ENCODE measurements at regions not wholly inside any gene's neighbourhood (a gene's known extent, or its start where the extent isn't known, plus 50 kb on each side); places are given as distances from the start of the nearest gene placed in this dataset.
"Not testable (repeated sequence)": the region's sequence is repeated elsewhere in the genome, so short reads cannot be mapped to it uniquely, and the experiment has no call there.

DNA sequence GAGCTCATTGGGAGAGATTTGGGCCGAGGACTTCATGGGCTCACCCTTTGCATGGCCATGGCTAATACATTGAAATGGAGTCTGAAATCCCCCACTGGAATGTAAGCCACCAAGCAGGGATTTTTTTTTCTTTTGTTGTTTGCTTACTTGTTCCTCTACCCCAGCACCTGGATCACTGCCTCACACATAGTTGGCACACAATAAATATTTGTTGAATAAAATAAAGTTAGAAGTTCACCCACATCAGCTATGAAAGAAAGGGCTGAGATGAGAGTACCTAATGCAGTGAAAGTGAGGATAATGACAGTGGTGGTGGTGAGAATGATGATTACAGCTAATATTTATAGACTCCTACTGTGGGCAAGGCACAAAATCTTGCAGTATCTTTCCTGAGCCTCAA is 98.1 kb upstream of the ANXA1 start:
- no peak for DNase-seq

- no peak for DNase-seq
Measured at GRCh38 chr9:73050887-73051550, 98.2 kb upstream of the ALDH1A1 start.

DNA sequence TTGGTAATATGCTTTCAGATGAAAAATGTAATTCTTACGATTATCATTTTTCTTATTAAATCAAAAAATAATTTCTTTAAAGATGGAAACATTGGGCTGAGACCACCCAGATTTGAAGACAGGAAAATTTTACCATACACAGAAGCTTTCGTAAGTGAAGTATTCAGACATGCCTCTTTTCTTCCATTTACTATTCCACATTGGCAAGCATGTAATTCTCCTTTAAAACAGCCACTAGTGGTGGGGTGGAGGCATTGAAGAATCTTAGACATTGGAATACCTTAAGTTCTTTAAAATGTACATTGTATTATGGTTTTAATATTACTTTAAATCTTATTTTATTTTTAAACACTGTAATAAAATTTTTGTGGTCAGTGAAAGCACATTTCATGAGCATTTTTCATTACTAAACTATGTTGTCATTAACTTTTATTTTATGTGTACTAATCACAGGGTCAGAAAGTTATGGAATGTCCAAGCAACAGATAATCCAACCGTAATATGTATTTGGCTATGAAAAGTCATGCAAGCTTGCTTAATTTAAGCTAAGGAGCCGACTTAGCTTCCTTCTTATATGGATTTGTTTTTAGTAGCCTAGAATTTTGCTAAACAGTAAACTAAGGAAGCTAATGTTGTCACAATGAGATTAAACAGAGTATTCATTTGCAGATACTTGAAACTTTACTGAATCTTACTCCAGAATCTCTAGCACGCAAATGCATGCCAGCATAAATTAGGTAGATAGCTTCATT is 97.4 kb upstream of the ALDH1A1 start:
- DNase-seq: no peak

DNA sequence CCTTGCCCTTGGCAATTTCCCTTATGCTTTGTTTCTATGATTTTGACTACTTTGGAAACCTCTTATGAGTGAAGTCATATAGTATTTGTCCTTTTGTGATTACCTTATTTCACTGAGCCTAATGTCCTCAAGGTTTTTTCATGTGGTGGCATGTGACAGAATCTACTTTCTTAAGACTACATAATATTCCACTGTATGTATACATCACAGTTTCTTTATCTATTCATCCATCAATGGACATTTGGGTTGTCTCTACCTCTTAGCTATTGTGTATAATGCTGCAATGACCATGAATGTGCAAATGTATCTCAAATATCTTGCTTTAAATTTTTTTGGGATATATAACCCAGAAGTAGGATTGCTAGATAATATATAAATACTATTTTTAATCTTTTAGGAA is 96.4 kb upstream of the ALDH1A1 start:
- DNase-seq: no peak

- DNase-seq: no peak
Measured at GRCh38 chr9:73046769-73047168, 93.9 kb upstream of the ALDH1A1 start.

GRCh38 chr9:73044776-73045175 is 91.9 kb upstream of the ALDH1A1 start:
- DNase-seq: not testable (repeated sequence)

DNA sequence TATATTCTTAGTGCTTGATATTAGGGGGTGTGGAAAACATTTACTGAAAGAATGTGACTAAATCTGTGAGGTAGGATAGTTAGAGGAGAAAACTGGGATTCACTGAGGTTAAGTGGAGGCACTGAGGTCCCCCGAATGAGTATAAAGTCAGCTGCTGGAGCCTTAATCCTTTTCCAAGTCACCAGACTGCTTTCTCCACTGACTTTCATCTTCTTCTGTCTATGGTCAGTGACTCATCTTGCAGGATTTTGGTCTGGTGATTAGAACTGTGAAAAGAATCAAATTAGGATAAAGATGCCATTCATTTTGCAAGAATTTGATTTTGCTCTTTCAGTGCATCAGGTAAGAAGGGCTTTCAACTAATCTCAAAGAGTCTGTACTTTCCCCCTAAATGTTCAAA is 89.3 kb upstream of the ALDH1A1 start:
- no peak for DNase-seq

- no peak for DNase-seq
Measured at GRCh38 chr9:73039271-73040263, 86.7 kb upstream of the ALDH1A1 start.

DNA sequence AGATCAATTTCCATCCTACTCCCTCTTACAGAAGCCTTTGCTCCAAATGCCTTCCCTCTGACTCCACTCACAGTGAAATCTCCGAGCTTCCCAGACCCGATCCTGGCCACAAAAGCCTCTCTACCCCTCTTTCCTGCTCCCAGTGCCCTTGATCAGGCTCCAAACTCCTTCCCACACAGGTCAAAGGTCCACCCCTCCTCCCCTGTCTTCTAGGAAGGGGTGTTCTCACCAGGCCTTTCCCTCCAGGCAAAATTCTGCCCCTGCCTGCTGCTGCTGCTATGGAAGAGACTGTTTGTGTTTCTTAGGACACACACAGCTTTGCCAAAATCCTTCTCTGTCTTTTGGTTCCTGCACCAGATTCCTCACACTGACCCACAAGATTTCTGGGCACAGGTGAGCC is 85.8 kb upstream of the ALDH1A1 start:
- no peak for DNase-seq

GRCh38 chr9:73038089-73038509 is 85.2 kb upstream of the ALDH1A1 start:
- DNase-seq: no peak

DNA sequence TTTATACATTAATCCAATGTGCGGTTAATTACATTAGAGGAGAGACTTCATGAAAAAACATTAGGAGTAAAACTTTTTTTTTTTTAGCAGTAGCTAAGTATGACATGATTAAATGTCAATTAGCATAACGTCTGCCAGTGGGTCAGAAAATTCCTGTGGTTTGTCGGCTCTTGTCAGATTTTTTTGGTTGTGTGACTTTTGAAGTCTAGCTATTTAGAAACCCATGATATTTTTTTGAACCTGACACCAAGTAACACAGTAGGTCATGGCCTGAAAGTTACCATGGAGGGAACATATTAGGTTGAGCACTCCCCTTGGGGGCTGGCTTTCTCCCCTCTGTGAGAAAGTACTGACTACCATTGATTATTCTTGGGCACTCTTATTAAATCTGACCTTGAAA is 84.8 kb upstream of the ALDH1A1 start:
- DNase-seq: no peak

DNA sequence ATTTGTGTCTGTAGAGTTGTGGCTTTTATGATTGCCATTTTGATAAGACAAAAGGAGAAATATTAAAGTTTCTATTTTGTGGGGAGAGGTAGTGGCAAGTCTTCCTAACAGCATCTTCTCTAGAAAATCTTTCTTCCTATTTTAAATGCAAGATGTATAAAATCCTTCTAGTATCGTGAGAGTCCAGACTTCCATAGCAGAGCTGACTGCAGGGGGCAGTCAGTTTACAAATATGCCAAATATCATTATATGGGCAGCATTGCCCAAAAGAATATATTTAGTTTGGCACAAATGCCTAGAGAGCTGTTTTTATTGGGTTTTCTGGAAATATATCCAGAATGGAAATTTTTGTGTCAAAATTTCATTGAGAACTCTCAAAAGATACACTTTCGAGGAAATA is 82.1 kb upstream of the ALDH1A1 start:
- DNase-seq: no peak

DNA sequence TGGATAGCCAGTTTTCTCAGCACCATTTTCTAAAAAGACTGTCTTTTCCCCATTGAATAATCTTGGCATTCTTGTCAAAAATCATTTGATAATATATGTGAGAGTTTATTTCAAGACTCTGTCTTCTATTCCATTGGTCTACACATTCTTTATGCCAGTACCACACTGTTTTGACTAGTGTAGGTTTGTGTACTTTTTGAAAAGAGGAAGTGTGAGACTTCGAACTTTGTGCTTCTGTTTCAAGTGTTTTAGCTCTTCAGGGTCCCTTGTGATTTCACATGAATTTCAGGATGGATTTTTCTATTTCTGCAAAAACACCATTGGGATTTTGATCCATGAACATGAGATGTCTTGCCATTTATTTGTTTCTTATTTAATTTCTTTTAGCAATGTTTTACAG is 78.5 kb upstream of the ALDH1A1 start:
- no peak for DNase-seq

DNA sequence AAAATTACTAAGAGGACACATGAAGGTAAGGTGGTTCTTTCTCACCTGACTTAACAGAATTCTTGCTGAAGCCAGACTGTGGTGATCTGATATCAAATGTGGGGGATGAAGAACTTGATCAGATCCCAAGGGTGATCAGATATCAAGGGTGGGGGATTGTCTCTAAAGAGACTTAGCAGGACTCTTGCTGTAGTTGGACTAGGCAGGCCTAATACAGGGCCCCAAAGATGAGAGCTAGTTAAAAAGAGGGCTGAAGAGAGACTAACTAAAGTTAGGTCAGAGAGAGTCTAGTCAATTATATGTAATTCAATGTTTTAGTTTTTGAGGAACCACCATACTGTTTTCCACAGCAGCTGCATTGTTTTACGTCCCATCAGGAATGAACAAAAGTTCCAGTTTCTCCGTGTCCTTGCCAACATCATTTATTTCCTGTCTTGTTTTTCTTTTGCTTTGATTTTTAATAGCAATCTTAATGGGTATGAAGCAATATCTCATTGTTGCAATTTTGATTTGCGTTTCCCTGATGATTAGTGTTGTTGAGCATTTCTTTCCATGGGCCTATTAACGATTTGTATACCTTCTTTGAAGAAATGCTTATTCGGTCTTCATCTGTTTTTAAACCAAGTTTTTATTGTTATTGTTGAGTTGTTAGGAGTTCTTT is 77.6 kb upstream of the ALDH1A1 start:
- no peak for DNase-seq

DNA sequence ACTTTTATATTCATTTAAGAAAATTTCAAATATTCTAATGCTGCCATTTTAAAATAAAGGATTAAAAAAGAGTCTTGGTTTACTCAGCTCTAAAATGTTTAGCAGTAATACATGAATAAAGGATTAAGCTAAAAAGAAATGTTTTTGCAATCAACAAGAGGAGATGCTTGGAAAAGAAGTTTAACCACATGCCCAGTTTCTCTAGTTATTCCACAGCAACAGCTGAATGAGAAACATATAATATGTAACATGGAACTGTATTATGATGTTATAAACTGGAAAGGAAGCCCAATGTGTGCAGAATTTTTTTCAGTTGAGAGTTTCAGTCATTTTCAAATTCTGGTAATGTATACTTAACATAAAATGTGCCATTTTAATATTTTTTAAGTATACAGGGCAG is 76.5 kb upstream of the ALDH1A1 start:
- no peak for DNase-seq

GRCh38 chr9:73026375-73026774 is 73.5 kb upstream of the ALDH1A1 start:
- no peak for DNase-seq

- DNase-seq: no peak
Measured at GRCh38 chr9:73024601-73025034, 71.8 kb upstream of the ALDH1A1 start.

GRCh38 chr9:73023025-73023541 is 70.2 kb upstream of the ALDH1A1 start:
- peak; percentile 17 to 28 for DNase-seq

DNA sequence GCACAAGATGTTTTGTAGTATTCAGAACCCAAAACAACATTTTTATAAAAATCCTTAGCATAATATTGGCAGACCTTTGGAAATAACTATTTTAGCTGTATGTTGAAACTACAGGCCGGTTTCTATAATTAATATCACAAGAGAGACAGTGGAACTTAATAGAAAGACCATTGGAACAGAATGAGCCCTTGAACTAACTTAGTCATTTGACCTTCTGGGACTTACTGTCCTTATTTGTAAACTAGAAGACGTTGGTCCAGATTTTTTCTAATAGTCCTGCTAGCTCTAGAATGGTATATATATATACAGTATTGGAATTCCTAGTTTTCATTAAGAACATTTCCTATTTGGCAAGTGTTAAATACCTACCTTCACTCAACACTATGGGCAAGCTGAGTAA is 69.5 kb upstream of the ALDH1A1 start:
- no peak for DNase-seq

DNA sequence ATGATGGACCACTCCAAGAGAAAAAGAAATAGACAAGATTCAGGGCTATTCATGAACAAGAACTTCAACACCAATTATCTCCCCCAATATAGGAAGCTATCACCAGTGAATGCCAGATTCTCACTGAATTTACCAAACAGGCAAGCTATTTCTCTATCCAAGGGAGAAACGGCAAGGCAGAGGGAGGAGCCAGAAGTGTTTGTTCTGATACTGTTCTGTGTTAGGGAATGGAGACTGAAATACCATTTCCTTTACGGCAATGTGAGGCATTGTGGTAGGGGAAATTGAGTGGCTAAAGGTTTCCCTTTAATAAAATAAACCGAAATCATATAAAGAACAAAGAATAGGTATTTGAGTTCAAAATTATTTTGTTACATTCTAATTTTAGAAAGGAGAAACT is 68.0 kb upstream of the ALDH1A1 start:
- DNase-seq: no peak

GRCh38 chr9:73014011-73014410 is 61.2 kb upstream of the ALDH1A1 start:
- no peak for DNase-seq

DNA sequence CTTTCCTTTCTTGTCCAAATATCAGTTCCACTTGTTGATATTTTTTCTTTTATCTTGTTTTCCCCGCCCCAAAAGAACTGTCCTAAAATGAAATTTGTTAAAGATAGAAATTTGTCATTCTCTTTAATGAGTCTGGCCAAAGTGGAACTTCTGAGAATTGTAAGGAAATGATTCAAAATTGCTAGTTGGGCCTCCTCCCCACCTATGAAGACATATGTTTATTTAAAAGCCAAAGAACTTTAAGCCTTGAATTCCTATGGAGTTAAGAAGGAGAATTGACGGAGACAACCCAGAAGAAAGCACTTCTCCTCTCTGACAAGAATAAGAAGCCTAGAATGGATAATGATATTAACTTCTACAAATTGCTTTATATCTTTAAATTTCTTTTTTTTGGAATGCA is 59.1 kb upstream of the ALDH1A1 start:
- DNase-seq: no peak

Measured in activated CD4-positive, alpha-beta T cell treated with anti-CD3 and anti-CD28 coated beads, Interleukin-2, amount 50 U/mL, for 4 hours (primary cell).